HL-60 (cell line): ENCODE measurements at regions not wholly inside any gene's neighbourhood (a gene's known extent, or its start where the extent isn't known, plus 50 kb on each side); places are given as distances from the start of the nearest gene placed in this dataset.
"Not testable (repeated sequence)": the region's sequence is repeated elsewhere in the genome, so short reads cannot be mapped to it uniquely, and the experiment has no call there.

Source experiments
- DNase-seq, 2 experiments: peaks; one replicate each; pipeline ENCODE4 v3.0.0-alpha.2; 2010 to 2020; ENCODE audit warnings: low read depth in 1 of 2, low spot score in 1 of 2
- H3K27ac ChIP-seq: fragments of 250-450 bp; sonication (Bioruptor Pico); replicated peaks from 2 replicates; pipeline ENCODE4 v1.5.1; 2020; ENCODE audit warnings: mild to moderate bottlenecking, moderate library complexity
- H3K27me3 ChIP-seq: fragments of 250-450 bp; sonication (Bioruptor Pico); 2 replicates; pipeline ENCODE4 v1.5.1; 2021; ENCODE audit warnings: mild to moderate bottlenecking, moderate library complexity; ENCODE audit not compliant: insufficient read depth, poor library complexity, severe bottlenecking
- H3K4me3 ChIP-seq: replicated peaks from 2 replicates; pipeline ENCODE4 v1.5.1; 2011; ENCODE audit warnings: mild to moderate bottlenecking, control low read depth, low read length; ENCODE audit not compliant: insufficient read depth
- CTCF ChIP-seq: IDR thresholded peaks from one replicate; pipeline ENCODE4 v1.5.1; 2011; ENCODE audit warnings: low read length, control low read depth, inconsistent platforms; ENCODE audit not compliant: insufficient read depth
- GABPA ChIP-seq: IDR thresholded peaks from 2 replicates; pipeline ENCODE4 v1.6.1; 2012; ENCODE audit warnings: low read depth
- POLR2AphosphoS5 ChIP-seq: IDR thresholded peaks from 2 replicates; pipeline ENCODE4 v1.6.1; 2012; ENCODE audit warnings: low read depth
- REST ChIP-seq: IDR thresholded peaks from 2 replicates; pipeline ENCODE4 v1.6.1; 2012; ENCODE audit warnings: low read depth; ENCODE audit not compliant: insufficient replicate concordance
- SPI1 ChIP-seq: IDR thresholded peaks from 2 replicates; pipeline ENCODE4 v1.6.1; 2012; ENCODE audit warnings: low read depth, mild to moderate bottlenecking, borderline replicate concordance

GRCh38 chr9:28984016-28984415 lies 1410.7 kb upstream of the C9orf72 start:
- H3K27ac ChIP-seq, result no peak overlapping the region
- H3K4me3 ChIP-seq, result no peak overlapping the region
- no peak for DNase-seq
- no peak for TF ChIP-seq GABPA
- no peak for TF ChIP-seq POLR2AphosphoS5
- no peak for TF ChIP-seq CTCF
- no peak for TF ChIP-seq SPI1
- TF ChIP-seq REST, result no peak
- H3K27me3 ChIP-seq, result no peaks in the 10 kb centered on the region

- not testable (repeated sequence) for H3K27ac ChIP-seq, H3K27me3 ChIP-seq, H3K4me3 ChIP-seq, DNase-seq
These were observed 1416.7 kb upstream of the C9orf72 start for GRCh38 chr9:28990009-28990408.

GRCh38 chr9:28999057-28999456 lies 1425.8 kb upstream of the C9orf72 start:
- Histone ChIP-seq H3K4me3 (no peak overlapping the region), H3K27ac (no peak overlapping the region), H3K27me3 (no peaks in the 10 kb centered on the region)
- TF ChIP-seq POLR2AphosphoS5 (no peak), SPI1 (no peak), CTCF (no peak), GABPA (no peak), REST (no peak)
- no peak for DNase-seq

- Histone ChIP-seq H3K27ac (no peak overlapping the region), H3K4me3 (no peak overlapping the region), H3K27me3 (no peaks in the 10 kb centered on the region)
- TF ChIP-seq CTCF, result no peak
- no peak for TF ChIP-seq POLR2AphosphoS5
- no peak for TF ChIP-seq GABPA
- no peak for TF ChIP-seq SPI1
- TF ChIP-seq REST, result no peak
- no peak for DNase-seq
These were observed 1426.5 kb upstream of the C9orf72 start for GRCh38 chr9:28999806-29000205.
